HEK293 (cell line): ENCODE measurements at regions not wholly inside any gene's neighbourhood (a gene's known extent, or its start where the extent isn't known, plus 50 kb on each side); places are given as distances from the start of the nearest gene placed in this dataset.

Experiments
- CTCF ChIA-PET: fragments of 350-600 bp; formaldehyde crosslinking; extraction: SDS; loops from one replicate; lab custom pipeline; 2021; ENCODE audit warnings: antibody characterized with exemption; lab: Yijun Ruan, JAX
- POLR2A ChIA-PET: fragments of 300-600 bp; formaldehyde crosslinking; extraction: SDS; loops from one replicate; lab custom pipeline; 2020; ENCODE audit warnings: antibody characterized with exemption, inconsistent platforms; lab: Yijun Ruan, JAX
- H3K27ac ChIP-seq: fragments of 200-500 bp; sonication (Bioruptor generic); 2 replicates; pipeline ENCODE4 v1.5.1; 2014; ENCODE audit warnings: low read depth, low read length, control low read depth, inconsistent platforms; ENCODE audit errors: extremely low read depth
- H3K36me3 ChIP-seq, 2 experiments: fragments of 200-500 bp in 1 of 2; sonication (Bioruptor generic) in 1 of 2; 1 replicate in 1 of 2; 2 replicates in 1 of 2; pipeline ENCODE4 v1.5.1; 2014 to 2017; ENCODE audit warnings: inconsistent platforms in 2 of 2, low read length in 2 of 2; ENCODE audit not compliant: control insufficient read depth in 2 of 2, insufficient read depth in 1 of 2
- H3K4me1 ChIP-seq: fragments of 200-500 bp; sonication (Bioruptor generic); 2 replicates; pipeline ENCODE4 v1.5.1; 2014; ENCODE audit warnings: mild to moderate bottlenecking, low read length, inconsistent platforms; ENCODE audit not compliant: control insufficient read depth, insufficient read depth
- H3K4me3 ChIP-seq: 2 replicates; pipeline ENCODE4 v1.5.1; 2011; ENCODE audit warnings: low read depth, mild to moderate bottlenecking, control low read depth, low read length, moderate library complexity
- H3K9me3 ChIP-seq: fragments of 200-500 bp; sonication (Bioruptor generic); 2 replicates; pipeline ENCODE4 v1.5.1; 2014; ENCODE audit warnings: low read depth, low read length, inconsistent platforms; ENCODE audit not compliant: control insufficient read depth, insufficient read depth
- KLF8 ChIP-seq: fragments of 450-650 bp; formaldehyde crosslinking; IDR thresholded peaks from 2 replicates; pipeline ENCODE4 v1.5.1; 2016; ENCODE audit warnings: missing biosample characterization, missing genetic modification characterization
- PRDM10 ChIP-seq: fragments of 450-650 bp; formaldehyde crosslinking; IDR thresholded peaks from 2 replicates; pipeline ENCODE4 v1.5.1; 2016; ENCODE audit warnings: missing biosample characterization, missing genetic modification characterization
- ZBTB48 ChIP-seq: fragments of 450-650 bp; formaldehyde crosslinking; IDR thresholded peaks from 2 replicates; pipeline ENCODE4 v1.5.1; 2016; ENCODE audit warnings: missing biosample characterization, missing genetic modification characterization
- ZFP3 ChIP-seq: fragments of 450-650 bp; formaldehyde crosslinking; IDR thresholded peaks from 2 replicates; pipeline ENCODE4 v1.5.1; 2016; ENCODE audit warnings: low read depth, missing biosample characterization, missing genetic modification characterization
- ZFP37 ChIP-seq: fragments of 450-650 bp; formaldehyde crosslinking; IDR thresholded peaks from 2 replicates; pipeline ENCODE4 v1.5.1; 2016; ENCODE audit warnings: missing biosample characterization, missing genetic modification characterization
- ZNF174 ChIP-seq: fragments of 450-650 bp; formaldehyde crosslinking; IDR thresholded peaks from 2 replicates; pipeline ENCODE4 v1.5.0; 2017; ENCODE audit warnings: missing biosample characterization, mild to moderate bottlenecking, missing genetic modification characterization
- ZNF202 ChIP-seq: fragments of 450-650 bp; formaldehyde crosslinking; IDR thresholded peaks from 2 replicates; pipeline ENCODE4 v1.5.1; 2016; ENCODE audit warnings: missing biosample characterization, missing genetic modification characterization, borderline replicate concordance
- ZNF248 ChIP-seq: fragments of 450-650 bp; formaldehyde crosslinking; IDR thresholded peaks from 2 replicates; pipeline ENCODE4 v1.5.1; 2017; ENCODE audit warnings: missing biosample characterization, missing genetic modification characterization
- ZNF266 ChIP-seq: fragments of 450-650 bp; formaldehyde crosslinking; IDR thresholded peaks from 2 replicates; pipeline ENCODE4 v1.5.1; 2016; ENCODE audit warnings: missing biosample characterization, missing genetic modification characterization, low read depth
- ZNF366 ChIP-seq: fragments of 450-650 bp; formaldehyde crosslinking; conservative IDR thresholded peaks from 2 replicates; pipeline ENCODE4 v1.5.1; 2016; ENCODE audit warnings: missing biosample characterization, missing genetic modification characterization
- ZNF426 ChIP-seq: fragments of 450-650 bp; formaldehyde crosslinking; IDR thresholded peaks from 2 replicates; pipeline ENCODE4 v1.5.1; 2017; ENCODE audit warnings: missing biosample characterization, missing genetic modification characterization, mild to moderate bottlenecking, inconsistent platforms, moderate library complexity
- ZNF449 ChIP-seq: fragments of 450-650 bp; formaldehyde crosslinking; IDR thresholded peaks from 2 replicates; pipeline ENCODE4 v1.5.1; 2017; ENCODE audit warnings: missing biosample characterization, mild to moderate bottlenecking, missing genetic modification characterization, moderate library complexity
- ZNF677 ChIP-seq: fragments of 450-650 bp; IDR thresholded peaks from 2 replicates; pipeline ENCODE4 v1.5.0; 2018; ENCODE audit warnings: missing biosample characterization, mild to moderate bottlenecking, missing genetic modification characterization, moderate library complexity
- ZNF707 ChIP-seq: fragments of 450-650 bp; formaldehyde crosslinking; IDR thresholded peaks from 2 replicates; pipeline ENCODE4 v1.5.1; 2016; ENCODE audit warnings: missing biosample characterization, missing genetic modification characterization
- TF ChIP-seq, protein P1 (sequence below): fragments of 450-650 bp; formaldehyde crosslinking; conservative IDR thresholded peaks from 2 replicates; pipeline ENCODE4 v1.5.1; 2016; ENCODE audit warnings: low read depth, missing biosample characterization, missing genetic modification characterization

GRCh38 chr12:114903083-114903691 lies 219.2 kb upstream of the TBX3 start (continued):
- TF ChIP-seq PRDM10 (tag by site-specific recombination): peak; percentile 90

- Histone ChIP-seq H3K27ac (no peak overlapping the region), H3K36me3 (no peaks in the 10 kb centered on the region), H3K9me3 (no peaks in the 10 kb centered on the region), H3K4me1 (no peaks in the 10 kb centered on the region), H3K4me3 (no peak overlapping the region)
- TF ChIP-seq ZNF248 (tag by site-specific recombination): no peak
- no peak for TF ChIP-seq ZFP37 (tag by site-specific recombination)
- no peak for TF ChIP-seq ZNF266 (tag by site-specific recombination)
- TF ChIP-seq ZNF174 (tag by site-specific recombination): no peak
- no peak for TF ChIP-seq ZBTB48 (tag by site-specific recombination)
- CTCF ChIA-PET: no interaction called here
- POLR2A ChIA-PET: no interaction called here
Measured at GRCh38 chr12:114902665-114903064, 218.7 kb upstream of the TBX3 start.

- H3K9me3 ChIP-seq: no peaks in the 10 kb centered on the region
- no peak for TF ChIP-seq ZNF677 (tag by site-specific recombination)
- no peak for TF ChIP-seq ZFP3
- no peak for TF ChIP-seq ZNF202 (tag by site-specific recombination)
- POLR2A ChIA-PET: no interaction called here
Measured at GRCh38 chr12:114901316-114901715, 217.3 kb upstream of the TBX3 start.

GRCh38 chr12:114898159-114898558 lies 214.2 kb upstream of the TBX3 start:
- Histone ChIP-seq H3K27ac (no peak overlapping the region), H3K4me3 (no peak overlapping the region), H3K4me1 (no peaks in the 10 kb centered on the region), H3K36me3 (no peaks in the 10 kb centered on the region), H3K9me3 (no peaks in the 10 kb centered on the region)
- CTCF ChIA-PET: no interaction called here
- POLR2A ChIA-PET: no interaction called here
- TF ChIP-seq ZNF366 (tag by site-specific recombination) (no peak), KLF8 (tag by site-specific recombination) (no peak), ZNF449 (tag by site-specific recombination) (no peak), ZNF707 (tag by site-specific recombination) (no peak), PRDM10 (tag by site-specific recombination) (no peak), ZNF426 (no peak)
- TF ChIP-seq, protein P1, sequence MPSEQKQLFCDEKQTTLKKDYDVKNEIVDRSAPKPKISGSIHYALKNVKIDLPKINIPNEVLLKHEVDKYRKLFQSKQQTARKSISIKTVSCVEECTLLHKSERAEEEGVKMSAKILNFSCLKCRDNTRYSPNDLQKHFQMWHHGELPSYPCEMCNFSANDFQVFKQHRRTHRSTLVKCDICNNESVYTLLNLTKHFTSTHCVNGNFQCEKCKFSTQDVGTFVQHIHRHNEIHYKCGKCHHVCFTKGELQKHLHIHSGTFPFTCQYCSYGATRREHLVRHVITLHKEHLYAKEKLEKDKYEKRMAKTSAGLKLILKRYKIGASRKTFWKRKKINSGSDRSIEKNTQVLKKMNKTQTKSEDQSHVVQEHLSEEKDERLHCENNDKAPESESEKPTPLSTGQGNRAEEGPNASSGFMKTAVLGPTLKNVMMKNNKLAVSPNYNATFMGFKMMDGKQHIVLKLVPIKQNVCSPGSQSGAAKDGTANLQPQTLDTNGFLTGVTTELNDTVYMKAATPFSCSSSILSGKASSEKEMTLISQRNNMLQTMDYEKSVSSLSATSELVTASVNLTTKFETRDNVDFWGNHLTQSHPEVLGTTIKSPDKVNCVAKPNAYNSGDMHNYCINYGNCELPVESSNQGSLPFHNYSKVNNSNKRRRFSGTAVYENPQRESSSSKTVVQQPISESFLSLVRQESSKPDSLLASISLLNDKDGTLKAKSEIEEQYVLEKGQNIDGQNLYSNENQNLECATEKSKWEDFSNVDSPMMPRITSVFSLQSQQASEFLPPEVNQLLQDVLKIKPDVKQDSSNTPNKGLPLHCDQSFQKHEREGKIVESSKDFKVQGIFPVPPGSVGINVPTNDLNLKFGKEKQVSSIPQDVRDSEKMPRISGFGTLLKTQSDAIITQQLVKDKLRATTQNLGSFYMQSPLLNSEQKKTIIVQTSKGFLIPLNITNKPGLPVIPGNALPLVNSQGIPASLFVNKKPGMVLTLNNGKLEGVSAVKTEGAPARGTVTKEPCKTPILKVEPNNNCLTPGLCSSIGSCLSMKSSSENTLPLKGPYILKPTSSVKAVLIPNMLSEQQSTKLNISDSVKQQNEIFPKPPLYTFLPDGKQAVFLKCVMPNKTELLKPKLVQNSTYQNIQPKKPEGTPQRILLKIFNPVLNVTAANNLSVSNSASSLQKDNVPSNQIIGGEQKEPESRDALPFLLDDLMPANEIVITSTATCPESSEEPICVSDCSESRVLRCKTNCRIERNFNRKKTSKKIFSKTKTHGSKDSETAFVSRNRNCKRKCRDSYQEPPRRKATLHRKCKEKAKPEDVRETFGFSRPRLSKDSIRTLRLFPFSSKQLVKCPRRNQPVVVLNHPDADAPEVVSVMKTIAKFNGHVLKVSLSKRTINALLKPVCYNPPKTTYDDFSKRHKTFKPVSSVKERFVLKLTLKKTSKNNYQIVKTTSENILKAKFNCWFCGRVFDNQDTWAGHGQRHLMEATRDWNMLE: no peak

More at GRCh38 chr12:114901316-114901715, 217.3 kb upstream of the TBX3 start:
- Histone ChIP-seq H3K36me3 (no peaks in the 10 kb centered on the region), H3K4me3 (no peak overlapping the region), H3K27ac (no peak overlapping the region), H3K4me1 (no peaks in the 10 kb centered on the region)
- CTCF ChIA-PET: no interaction called here
